Vagina (tissue), 2 donors: ENCODE measurements at regions not wholly inside any gene's neighbourhood (a gene's known extent, or its start where the extent isn't known, plus 50 kb on each side); places are given as distances from the start of the nearest gene placed in this dataset.

ENCODE experiments used
- CTCF ChIP-seq, 3 experiments: fragments of 450-650 bp in 2 of 3; fragments of 200-600 bp in 1 of 3; sonication (generic) in 1 of 3; IDR thresholded peaks; one replicate each; pipeline ENCODE4 v1.5.1; 2017 to 2019; ENCODE audit warnings: antibody characterized with exemption in 3 of 3, mild to moderate bottlenecking in 2 of 3, moderate library complexity in 2 of 3
- POLR2AphosphoS5 ChIP-seq, 2 donors: sonication (generic); formaldehyde crosslinking; IDR thresholded peaks; one replicate each; pipeline ENCODE4 v1.9.0; 2017; ENCODE audit warnings: antibody characterized with exemption in 2 of 2, mild to moderate bottlenecking in 2 of 2, low read depth in 1 of 2; ENCODE audit not compliant: insufficient read depth in 1 of 2

GRCh38 chr9:96067004-96067403 lies 191.5 kb downstream of the ERCC6L2 start:
- TF ChIP-seq POLR2AphosphoS5 (IDR thresholded peaks at IDR 0.05; ENCODE audit: insufficient read depth in 1 of 2, low read depth in 1 of 2) = no peak
- no peak for TF ChIP-seq CTCF (IDR thresholded peaks at IDR 0.05)
